Prostate gland (tissue), 2 donors: ENCODE measurements at regions not wholly inside any gene's neighbourhood (a gene's known extent, or its start where the extent isn't known, plus 50 kb on each side); places are given as distances from the start of the nearest gene placed in this dataset.

Experiments
- POLR2A ChIP-seq: fragments of 450-650 bp; IDR thresholded peaks from one replicate; pipeline ENCODE4 v1.6.1; 2016; ENCODE audit warnings: antibody characterized with exemption, mild to moderate bottlenecking
- POLR2AphosphoS5 ChIP-seq: sonication (generic); formaldehyde crosslinking; IDR thresholded peaks from one replicate; pipeline ENCODE4 v1.6.1; 2017; ENCODE audit warnings: antibody characterized with exemption
- TF ChIP-seq, protein P1 (sequence below), 4 experiments: fragments of 200-600 bp in 2 of 4; fragments of 450-650 bp in 2 of 4; sonication (generic) in 2 of 4; IDR thresholded peaks; 1 replicate in 3 of 4; 2 replicates in 1 of 4; pipeline ENCODE4 v1.5.1; 2016 to 2019; ENCODE audit warnings: antibody characterized with exemption in 4 of 4, mild to moderate bottlenecking in 2 of 4, moderate library complexity in 2 of 4

DNA sequence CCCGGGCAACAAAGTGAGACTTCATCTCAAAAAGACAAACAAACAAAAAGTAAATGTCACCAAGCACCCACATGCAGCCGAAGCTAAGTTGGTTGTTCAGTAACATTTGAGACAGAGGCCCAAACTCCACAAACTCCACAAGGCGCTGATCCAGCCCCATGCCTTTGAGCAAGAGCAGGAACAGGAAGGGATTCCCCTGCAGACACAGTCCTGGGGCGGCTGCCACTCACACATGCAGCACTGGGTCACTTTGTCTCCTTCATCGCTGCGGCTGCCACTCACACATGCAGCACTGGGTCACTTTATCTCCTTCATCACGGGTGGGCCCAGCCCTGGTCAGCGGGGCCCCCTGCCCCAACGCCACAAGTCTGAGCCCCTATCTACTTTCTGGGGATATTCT, 246.9 kb upstream of the RREB1 start:
- TF ChIP-seq, protein P1, sequence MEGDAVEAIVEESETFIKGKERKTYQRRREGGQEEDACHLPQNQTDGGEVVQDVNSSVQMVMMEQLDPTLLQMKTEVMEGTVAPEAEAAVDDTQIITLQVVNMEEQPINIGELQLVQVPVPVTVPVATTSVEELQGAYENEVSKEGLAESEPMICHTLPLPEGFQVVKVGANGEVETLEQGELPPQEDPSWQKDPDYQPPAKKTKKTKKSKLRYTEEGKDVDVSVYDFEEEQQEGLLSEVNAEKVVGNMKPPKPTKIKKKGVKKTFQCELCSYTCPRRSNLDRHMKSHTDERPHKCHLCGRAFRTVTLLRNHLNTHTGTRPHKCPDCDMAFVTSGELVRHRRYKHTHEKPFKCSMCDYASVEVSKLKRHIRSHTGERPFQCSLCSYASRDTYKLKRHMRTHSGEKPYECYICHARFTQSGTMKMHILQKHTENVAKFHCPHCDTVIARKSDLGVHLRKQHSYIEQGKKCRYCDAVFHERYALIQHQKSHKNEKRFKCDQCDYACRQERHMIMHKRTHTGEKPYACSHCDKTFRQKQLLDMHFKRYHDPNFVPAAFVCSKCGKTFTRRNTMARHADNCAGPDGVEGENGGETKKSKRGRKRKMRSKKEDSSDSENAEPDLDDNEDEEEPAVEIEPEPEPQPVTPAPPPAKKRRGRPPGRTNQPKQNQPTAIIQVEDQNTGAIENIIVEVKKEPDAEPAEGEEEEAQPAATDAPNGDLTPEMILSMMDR (IDR thresholded peaks at IDR 0.05) = no peak
- TF ChIP-seq POLR2A (no peak), POLR2AphosphoS5 (no peak)
